NCI-H1092 (cell line): ENCODE measurements at regions not wholly inside any gene's neighbourhood (a gene's known extent, or its start where the extent isn't known, plus 50 kb on each side); places are given as distances from the start of the nearest gene placed in this dataset.

Experiments used
- DNase-seq: peaks from one replicate; lab custom pipeline; 2025; lab: John Stamatoyannopoulos, UW

- no peak for DNase-seq
Observed at GRCh38 chr11:127490896-127491295, 490.3 kb upstream of the KIRREL3 start.

- no peak for DNase-seq
Observed at GRCh38 chr11:127485541-127485940, 485.0 kb upstream of the KIRREL3 start.

- DNase-seq = no peak
Observed at GRCh38 chr11:127481391-127481790, 480.8 kb upstream of the KIRREL3 start.

GRCh38 chr11:127478826-127479225, 478.3 kb upstream of the KIRREL3 start:
- no peak for DNase-seq

GRCh38 chr11:127474766-127475165, 474.2 kb upstream of the KIRREL3 start:
- no peak for DNase-seq

GRCh38 chr11:127472505-127472904, 471.9 kb upstream of the KIRREL3 start:
- no peak for DNase-seq

- no peak for DNase-seq
Observed at GRCh38 chr11:127471662-127472061, 471.1 kb upstream of the KIRREL3 start.

- DNase-seq = peak; percentile 34
Observed at GRCh38 chr11:127470306-127470884, 469.8 kb upstream of the KIRREL3 start.

GRCh38 chr11:127464325-127464724, 463.8 kb upstream of the KIRREL3 start:
- no peak for DNase-seq

- no peak for DNase-seq
Observed at GRCh38 chr11:127462065-127462344, 461.4 kb upstream of the KIRREL3 start.

- DNase-seq = no peak
Observed at GRCh38 chr11:127461241-127462064, 460.9 kb upstream of the KIRREL3 start.

GRCh38 chr11:127458561-127458960, 458.0 kb upstream of the KIRREL3 start:
- DNase-seq = no peak

GRCh38 chr11:127454856-127455255, 454.3 kb upstream of the KIRREL3 start:
- DNase-seq = no peak

GRCh38 chr11:127452533-127452932, 452.0 kb upstream of the KIRREL3 start:
- no peak for DNase-seq

- peak; percentile 15 for DNase-seq
Observed at GRCh38 chr11:127451861-127452260, 451.3 kb upstream of the KIRREL3 start.

- no peak for DNase-seq
Observed at GRCh38 chr11:127448101-127448500, 447.5 kb upstream of the KIRREL3 start.

GRCh38 chr11:127445476-127445875, 444.9 kb upstream of the KIRREL3 start:
- DNase-seq = no peak

GRCh38 chr11:127443297-127443696, 442.7 kb upstream of the KIRREL3 start:
- DNase-seq = no peak

GRCh38 chr11:127440616-127441015, 440.0 kb upstream of the KIRREL3 start:
- no peak for DNase-seq

GRCh38 chr11:127425281-127425680, 424.7 kb upstream of the KIRREL3 start:
- DNase-seq = no peak

GRCh38 chr11:127424661-127425060, 424.1 kb upstream of the KIRREL3 start:
- no peak for DNase-seq

- DNase-seq = no peak
Observed at GRCh38 chr11:127420139-127420538, 419.6 kb upstream of the KIRREL3 start.

- DNase-seq = peak; percentile 29
Observed at GRCh38 chr11:127412722-127413380, 412.3 kb upstream of the KIRREL3 start.
